Kidney (tissue), 13 donors: ENCODE measurements at regions not wholly inside any gene's neighbourhood (a gene's known extent, or its start where the extent isn't known, plus 50 kb on each side); places are given as distances from the start of the nearest gene placed in this dataset.

ENCODE experiments used
- DNase-seq, 5 donors: peaks; one replicate each; pipeline ENCODE4 v3.0.0-alpha.2; 2013 to 2020
- FAIRE-seq: peaks from 2 replicates; lab custom pipeline; 2012; peaks lifted over from hg19 to GRCh38; lab: Jason Lieb, UNC
- H3K27ac ChIP-seq, 2 donors: one replicate each; pipeline ENCODE4 v1.7.0; 2013; ENCODE audit warnings: low read depth in 2 of 2, low read length in 2 of 2, inconsistent platforms in 1 of 2
- H3K27me3 ChIP-seq: one replicate; pipeline ENCODE4 v1.7.1; 2013; ENCODE audit warnings: low read length, inconsistent platforms; ENCODE audit not compliant: control insufficient read depth, insufficient read depth
- H3K36me3 ChIP-seq, 3 donors: one replicate each; pipeline versions ENCODE4 v1.7.0 to v1.7.1; 2013; ENCODE audit warnings: low read length in 3 of 3, control low read depth in 1 of 3, inconsistent platforms in 1 of 3; ENCODE audit not compliant: insufficient read depth in 3 of 3, control insufficient read depth in 2 of 3
- H3K4me1 ChIP-seq, 3 donors: one replicate each; pipeline versions ENCODE4 v1.7.0 to v1.7.1; 2013; ENCODE audit warnings: low read length in 3 of 3, inconsistent platforms in 1 of 3, low read depth in 1 of 3; ENCODE audit not compliant: control insufficient read depth in 2 of 3, insufficient read depth in 2 of 3
- H3K4me3 ChIP-seq, 3 donors: one replicate each; pipeline versions ENCODE4 v1.7.0 to v1.8.1; 2013; ENCODE audit warnings: low read length in 3 of 3, control low read depth in 1 of 3, inconsistent platforms in 1 of 3
- H3K9ac ChIP-seq, 3 donors: one replicate each; pipeline versions ENCODE4 v1.7.0 to v1.7.1; 2013; ENCODE audit warnings: low read length in 3 of 3, control low read depth in 1 of 3, inconsistent platforms in 1 of 3
- H3K9me3 ChIP-seq, 3 donors: one replicate each; pipeline versions ENCODE4 v1.7.0 to v1.7.1; 2013; ENCODE audit warnings: low read length in 3 of 3, control low read depth in 1 of 3, inconsistent platforms in 1 of 3; ENCODE audit not compliant: control insufficient read depth in 2 of 3, insufficient read depth in 1 of 3
- CTCF ChIP-seq: IDR thresholded peaks from 3 replicates; pipeline ENCODE4 v1.5.1; 2012; ENCODE audit warnings: mild to moderate bottlenecking, moderate library complexity, borderline replicate concordance; ENCODE audit not compliant: insufficient read depth; ENCODE audit errors: extremely low read depth
- intact Hi-C: fragments of 100-400 bp; cut with DNase I; formaldehyde crosslinking; loops from one replicate; pipeline ENCODE4 v1.11.1; 2022
- donor health status: control.
- donor health status: control.
- donor health status: control.
- donor health status: control.
- donor health status: control.
- donor health status: DM: yes; HTN: yes; CAD: no.
- donor health status: Normal renal cell carcinoma (clear cell type).

DNA sequence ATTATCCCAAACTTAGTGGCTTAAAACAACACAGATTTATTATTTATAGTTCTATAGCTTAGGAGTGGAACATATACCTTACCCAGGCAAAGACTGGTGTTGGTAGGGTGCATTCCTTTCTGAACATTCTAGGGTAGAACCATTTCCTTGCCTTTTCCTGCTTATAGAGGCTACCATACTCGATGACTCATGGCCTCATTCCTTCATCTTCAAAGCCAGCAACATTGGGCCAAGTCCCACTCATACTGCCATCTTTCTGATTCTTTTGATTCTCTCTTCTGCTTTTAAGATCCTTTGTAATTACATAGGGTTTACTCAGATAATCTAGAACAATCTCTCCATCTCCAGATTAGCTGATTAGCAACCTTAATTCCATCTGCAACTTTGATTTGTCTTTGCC is 452.7 kb upstream of the KLF4 start:
- no peak overlapping the region for H3K27ac ChIP-seq
- H3K36me3 ChIP-seq, result no peaks in the 10 kb centered on the region
- no peaks in the 10 kb centered on the region for H3K4me1 ChIP-seq
- FAIRE-seq, result no peak
- H3K9ac ChIP-seq, result no peak overlapping the region
- no peaks in the 10 kb centered on the region for H3K9me3 ChIP-seq
- intact Hi-C loops, result no loop called here
- DNase-seq, result no peak
- H3K27me3 ChIP-seq, result no peaks in the 10 kb centered on the region
- no peak overlapping the region for H3K4me3 ChIP-seq
- no peak for TF ChIP-seq CTCF

- intact Hi-C loops, result no loop called here
- no peak for TF ChIP-seq CTCF
- no peak for FAIRE-seq
Observed at GRCh38 chr9:107940616-107941595, 451.3 kb upstream of the KLF4 start.

GRCh38 chr9:107938801-107939386 is 449.3 kb upstream of the KLF4 start:
- no peak for TF ChIP-seq CTCF
- H3K27ac ChIP-seq, result no peak overlapping the region
- no peaks in the 10 kb centered on the region for H3K36me3 ChIP-seq
- H3K9ac ChIP-seq, result no peak overlapping the region
- no peaks in the 10 kb centered on the region for H3K27me3 ChIP-seq
- FAIRE-seq, result no peak
- no peaks in the 10 kb centered on the region for H3K4me1 ChIP-seq
- no peak for DNase-seq
- no peak overlapping the region for H3K4me3 ChIP-seq
- intact Hi-C loops, result no loop called here
- H3K9me3 ChIP-seq, result no peaks in the 10 kb centered on the region

More at GRCh38 chr9:107940616-107941595, 451.3 kb upstream of the KLF4 start:
- Histone ChIP-seq H3K4me1 (no peaks in the 10 kb centered on the region), H3K36me3 (no peaks in the 10 kb centered on the region), H3K9me3 (no peaks in the 10 kb centered on the region), H3K27ac (no peak overlapping the region), H3K9ac (no peak overlapping the region), H3K27me3 (no peaks in the 10 kb centered on the region), H3K4me3 (no peak overlapping the region)
- no peak for DNase-seq
